A204.1 (cell line): ENCODE measurements at regions not wholly inside any gene's neighbourhood (a gene's known extent, or its start where the extent isn't known, plus 50 kb on each side); places are given as distances from the start of the nearest gene placed in this dataset.

Source experiments
- FAIRE-seq: peaks from 2 replicates; lab custom pipeline; 2012; peaks lifted over from hg19 to GRCh38; lab: Jason Lieb, UNC

DNA sequence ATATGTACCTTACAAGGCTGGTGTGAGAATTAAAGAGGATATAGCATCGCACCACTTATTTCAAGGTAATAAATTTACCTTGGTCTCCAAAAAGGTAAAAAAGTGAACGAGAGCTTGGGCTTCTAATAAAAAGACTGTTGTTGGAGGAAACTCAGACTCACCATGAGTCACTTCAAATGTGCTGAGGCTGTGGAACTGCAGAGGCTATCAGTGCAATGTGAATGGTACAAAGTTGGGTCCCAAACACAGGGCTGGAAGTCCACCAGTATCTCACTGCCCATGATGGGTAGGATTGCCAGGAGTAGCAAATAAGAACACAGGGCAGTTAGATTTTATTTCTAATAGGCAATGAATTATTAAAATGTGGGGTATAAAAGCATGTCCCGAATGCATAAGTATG is 200.6 kb downstream of the MAFB start:
- FAIRE-seq, result no peak

DNA sequence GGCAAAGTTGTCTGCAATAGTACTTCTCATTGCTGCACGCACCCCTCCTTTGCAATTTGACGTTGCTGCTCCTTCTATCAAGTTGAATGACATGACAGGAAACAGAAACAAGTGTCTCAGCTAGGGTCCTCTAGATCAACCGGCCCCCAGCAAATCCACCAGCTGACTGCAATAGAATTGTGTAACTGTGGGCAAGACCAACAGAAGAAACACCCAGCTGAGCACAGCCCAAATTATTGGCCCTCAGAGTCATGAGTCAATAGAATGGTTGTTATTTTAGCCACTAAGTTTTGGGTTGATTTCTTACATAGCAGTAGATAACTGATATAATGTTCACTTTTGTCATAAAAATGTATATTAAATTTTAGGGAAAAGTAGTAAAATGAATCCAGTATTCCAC is 202.7 kb downstream of the MAFB start:
- no peak for FAIRE-seq

DNA sequence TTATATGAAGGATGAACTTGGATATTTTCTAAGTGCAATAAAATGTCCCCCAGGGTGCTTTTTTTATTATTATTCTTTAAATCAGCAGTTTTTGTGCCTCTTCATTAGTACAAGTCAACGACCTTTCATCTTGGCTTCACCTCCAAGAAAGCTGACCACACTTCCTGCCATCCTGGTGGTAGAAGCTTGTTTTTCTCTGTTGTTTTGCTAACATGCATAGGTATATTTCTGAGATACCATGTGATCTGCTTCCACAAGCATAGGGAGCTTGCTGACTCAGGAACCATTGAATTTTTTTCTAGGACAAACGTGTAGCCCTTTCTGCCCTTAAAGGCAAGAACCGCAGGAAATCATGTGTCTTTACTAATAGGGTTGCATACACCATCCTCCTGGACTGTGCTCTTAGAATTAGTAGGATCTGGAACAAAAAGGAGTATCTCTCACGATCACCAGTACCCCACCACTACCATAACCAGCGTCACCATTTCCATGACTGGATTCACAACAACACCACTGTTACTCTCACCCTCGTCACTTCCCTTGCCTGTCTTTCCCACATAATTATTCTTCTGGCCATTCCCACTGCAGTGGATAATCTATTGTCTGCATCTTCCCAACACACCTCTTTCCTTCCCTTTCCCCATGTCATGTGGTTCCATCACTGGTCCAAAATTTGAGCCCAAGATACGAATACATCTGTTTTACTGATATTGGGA is 207.1 kb downstream of the MAFB start:
- no peak for FAIRE-seq

DNA sequence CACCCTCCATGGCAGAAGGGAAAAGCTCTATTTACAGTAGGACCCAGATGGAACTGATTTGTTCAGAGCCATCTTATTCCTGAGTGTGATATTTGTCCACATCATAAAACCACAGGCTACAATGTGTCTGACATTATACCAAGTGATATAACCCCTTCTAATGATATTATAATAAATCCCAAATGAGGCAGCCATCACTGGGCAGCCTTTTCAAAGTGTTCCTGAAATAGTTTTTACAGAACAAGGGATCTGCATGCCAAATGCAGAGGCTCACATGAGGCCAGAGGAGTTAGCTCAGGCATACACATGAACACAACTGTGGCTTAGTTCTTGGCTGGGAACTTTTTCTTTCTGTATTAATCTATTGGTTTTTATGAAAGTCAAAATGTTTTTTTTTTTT is 207.7 kb downstream of the MAFB start:
- no peak for FAIRE-seq

DNA sequence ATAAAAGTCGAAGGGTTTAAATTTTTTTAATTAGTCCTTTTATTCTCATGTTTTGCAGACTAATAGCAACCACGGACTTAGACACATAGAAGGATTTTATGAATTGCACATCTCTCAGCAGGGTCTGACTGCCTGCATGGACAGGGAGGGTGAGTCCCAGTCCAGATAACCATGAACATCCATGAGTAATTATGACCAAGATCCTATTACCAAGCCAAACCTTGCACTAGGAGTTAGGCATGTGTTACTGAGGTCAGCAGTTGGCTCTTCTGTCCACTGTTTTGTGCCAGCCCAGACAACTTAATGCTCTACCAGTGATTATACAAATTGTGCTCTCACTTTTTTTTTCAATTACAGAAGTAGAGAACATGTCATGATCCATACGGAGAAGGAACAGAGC is 211.2 kb downstream of the MAFB start:
- no peak for FAIRE-seq

DNA sequence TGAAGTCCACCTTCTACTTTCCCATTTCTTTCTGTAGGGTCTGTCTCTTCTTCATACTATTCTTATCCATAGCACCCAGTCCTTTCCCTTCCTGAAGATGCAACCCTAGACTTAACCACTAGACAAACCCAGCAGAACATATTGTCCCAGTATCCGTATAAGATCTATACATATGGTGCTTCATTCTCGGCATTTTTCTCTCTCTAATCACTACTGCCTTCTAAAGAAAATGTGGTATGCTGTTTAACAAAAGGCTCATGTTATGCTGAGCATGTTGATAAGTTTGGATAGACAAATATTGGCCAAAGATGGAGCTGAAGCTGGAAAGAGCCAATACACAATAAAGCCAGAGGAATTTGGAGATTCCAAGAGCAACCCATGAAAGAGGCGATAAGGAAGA is 212.6 kb downstream of the MAFB start:
- FAIRE-seq, result no peak

DNA sequence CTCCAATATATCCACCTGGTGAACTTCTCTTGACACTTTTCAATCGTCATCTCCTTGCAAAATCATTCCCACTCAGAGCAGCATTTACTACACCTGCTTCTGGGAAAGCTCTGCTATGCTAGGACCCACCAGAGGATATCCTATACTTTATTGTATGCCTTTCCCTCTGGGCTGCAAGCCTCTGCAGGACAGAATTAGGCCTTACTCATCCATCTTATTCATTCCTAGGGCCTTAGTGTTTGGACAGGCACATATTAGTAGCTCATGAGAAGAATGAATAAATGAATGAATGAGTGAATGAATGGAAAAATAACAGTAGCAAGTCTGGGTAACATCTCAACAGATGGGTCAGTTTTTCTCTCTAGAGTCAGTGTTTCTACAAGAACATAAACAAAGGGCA is 216.1 kb downstream of the MAFB start:
- FAIRE-seq, result no peak

DNA sequence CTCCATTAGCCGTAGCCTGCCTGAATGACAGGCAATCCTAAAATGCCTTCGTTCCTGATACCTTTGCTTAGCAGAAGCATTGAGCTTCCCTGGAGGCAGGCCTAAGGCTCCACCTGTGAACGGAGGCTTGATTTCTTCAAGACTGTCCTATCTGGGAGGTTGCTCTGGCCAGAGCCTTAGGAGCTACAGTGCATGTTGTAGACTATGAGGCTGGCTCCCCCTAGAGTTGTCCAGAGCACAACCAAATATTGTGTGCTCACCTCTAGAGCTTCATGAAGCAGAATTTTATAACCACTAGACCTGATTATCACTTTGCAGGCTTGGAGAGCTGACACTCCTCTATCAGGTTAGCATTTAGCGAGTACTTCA is 217.8 kb downstream of the MAFB start:
- FAIRE-seq, result no peak

DNA sequence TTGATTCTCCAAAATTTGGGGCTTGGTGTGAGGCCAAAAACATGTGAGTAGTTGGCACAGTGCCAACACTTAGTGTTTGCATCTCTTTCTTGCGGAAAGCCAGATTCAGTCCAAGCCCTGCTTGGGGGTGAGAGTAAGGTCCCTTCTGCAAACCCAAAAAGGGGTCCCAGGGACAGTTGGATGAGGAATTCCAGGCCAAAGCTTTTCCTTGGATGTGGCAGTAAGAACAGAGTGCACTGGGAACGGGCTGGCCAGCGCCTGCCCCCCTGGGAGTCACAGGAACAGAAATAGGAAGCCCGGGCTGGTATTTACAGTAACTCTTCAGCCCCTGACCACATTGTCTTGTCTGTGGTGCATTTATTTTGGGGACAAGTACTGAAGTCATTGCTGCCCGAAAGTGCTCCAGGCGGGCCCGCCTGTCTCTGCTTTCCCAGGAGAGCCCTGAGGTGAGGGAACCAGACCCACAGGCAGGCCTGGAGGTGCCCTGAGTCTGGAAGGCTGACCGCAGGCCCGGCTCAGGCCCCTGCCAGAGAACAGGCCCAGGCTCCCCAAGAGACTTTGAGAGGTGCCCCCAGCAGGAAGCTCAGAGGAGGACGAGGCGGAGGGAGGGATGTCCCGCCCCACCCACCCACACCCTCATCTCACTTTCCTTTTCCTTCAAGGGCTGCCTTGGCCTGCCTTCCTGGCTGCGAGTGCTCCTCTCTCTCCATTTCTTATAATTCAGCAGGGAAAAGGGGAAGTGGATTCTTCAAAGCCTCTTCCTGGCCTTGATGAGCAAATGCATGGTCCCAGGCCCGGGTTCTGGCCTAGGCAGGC is 218.4 kb downstream of the MAFB start:
- no peak for FAIRE-seq

DNA sequence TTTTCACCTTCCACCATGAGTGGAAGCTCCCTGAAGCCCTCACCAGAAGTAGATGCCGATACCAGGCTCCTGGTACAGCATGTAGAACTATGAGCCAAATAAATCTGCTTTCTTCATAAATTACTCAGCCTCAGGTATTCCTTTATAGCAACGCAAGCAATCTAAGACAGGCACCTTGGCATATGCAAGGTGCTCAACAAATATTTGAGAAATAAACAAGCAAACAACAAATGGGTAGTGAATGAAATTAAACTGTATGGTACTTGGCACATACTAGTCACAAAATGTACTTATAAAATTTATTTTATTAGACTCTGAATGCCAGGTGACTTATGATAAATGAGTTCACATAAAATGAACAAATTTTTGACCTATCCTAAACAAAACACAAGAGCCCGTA is 220.3 kb downstream of the MAFB start:
- no peak for FAIRE-seq

DNA sequence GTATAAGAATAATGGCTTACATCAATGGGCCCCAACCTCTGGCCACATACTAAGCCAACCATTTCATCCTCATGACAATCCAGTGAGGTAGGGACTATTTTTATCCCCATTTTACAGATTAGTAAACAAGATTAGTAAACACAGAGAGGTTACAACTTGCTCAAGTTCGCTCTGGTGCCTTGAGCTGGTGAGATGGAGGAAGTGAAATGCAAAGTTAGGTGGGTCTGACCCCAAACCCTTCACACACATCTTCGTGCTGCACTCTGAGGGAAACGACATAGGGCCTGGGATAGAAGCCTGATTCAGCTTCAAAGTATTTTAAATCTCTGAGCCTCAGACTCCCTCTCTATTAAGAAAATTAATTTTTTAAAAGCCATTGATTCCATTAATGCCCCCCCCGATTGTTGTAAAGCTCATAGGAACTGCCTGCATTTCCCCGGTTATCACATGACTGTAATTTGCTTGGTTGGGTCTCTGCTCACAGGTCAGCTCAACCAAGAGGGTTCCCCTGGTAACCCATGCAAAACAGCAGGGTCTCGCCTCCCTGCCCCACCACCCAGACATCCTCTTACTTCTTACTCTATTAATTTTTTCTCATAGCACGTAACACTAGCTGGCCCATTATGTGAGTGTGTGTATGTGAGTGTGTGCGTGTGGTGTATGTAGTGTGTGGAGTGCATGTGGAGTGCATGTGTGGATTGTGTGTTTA is 221.2 kb downstream of the MAFB start:
- FAIRE-seq, result no peak

DNA sequence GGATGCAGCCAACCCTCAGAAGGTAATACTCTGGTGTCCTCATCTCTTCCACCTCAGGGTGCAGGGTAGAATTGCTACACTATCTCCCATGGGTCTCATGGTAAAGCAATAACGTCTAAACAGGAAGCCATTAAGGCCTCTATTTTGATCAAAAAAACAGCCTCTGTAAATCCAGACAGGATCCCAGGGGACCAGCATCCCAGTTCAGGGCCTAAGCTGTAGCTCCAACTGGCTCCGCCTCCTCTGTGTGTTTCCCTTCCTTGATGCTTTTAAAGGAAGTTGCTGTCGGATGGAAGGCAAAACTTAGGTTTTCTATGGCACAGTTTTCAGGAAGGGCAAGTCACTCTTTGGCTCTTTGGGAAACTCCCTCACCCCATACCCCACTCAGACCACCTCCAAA is 222.0 kb downstream of the MAFB start:
- no peak for FAIRE-seq

DNA sequence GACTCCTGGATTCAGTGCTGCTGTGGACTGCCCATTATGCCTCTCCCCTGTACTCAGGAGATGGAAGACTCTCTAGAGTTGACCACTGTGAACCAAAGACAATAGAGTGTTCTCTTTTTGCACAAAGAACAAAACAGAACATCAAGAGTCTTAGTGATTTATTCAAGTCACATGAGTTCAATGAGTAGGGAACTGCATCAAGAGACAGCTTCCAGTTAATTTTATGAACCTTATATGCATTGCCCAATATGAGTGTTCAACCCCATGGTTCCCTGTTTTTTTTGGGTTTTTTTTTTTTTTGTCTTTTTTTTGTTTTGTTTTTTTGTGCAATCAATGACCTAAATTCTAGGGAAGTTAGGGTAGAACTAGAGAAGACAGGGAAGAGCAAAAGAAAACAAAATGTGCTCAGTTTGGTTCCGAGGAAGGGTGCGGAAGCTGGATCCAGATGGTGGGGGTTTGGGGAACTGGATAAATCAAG is 224.3 kb downstream of the MAFB start:
- no peak for FAIRE-seq

DNA sequence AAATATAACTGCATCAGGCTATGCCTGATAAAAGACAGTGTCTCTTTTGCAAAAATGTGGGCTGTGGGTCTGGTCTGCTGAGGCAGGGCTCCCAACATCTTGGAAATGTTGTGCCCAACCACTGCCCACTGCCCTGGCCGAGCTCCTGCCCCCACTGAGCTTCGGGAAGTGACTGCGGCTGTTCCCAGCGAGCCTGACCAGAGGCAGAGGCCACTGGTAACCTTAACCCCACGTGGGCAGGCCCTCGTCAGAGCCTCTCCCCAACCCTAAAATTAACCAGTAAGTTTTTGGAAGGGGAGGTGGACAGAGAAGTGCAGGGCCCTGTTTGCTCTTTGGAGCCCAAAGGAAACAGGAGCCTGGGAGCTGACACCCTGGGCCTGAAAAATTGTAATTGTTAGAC is 225.9 kb downstream of the MAFB start:
- FAIRE-seq, result no peak

DNA sequence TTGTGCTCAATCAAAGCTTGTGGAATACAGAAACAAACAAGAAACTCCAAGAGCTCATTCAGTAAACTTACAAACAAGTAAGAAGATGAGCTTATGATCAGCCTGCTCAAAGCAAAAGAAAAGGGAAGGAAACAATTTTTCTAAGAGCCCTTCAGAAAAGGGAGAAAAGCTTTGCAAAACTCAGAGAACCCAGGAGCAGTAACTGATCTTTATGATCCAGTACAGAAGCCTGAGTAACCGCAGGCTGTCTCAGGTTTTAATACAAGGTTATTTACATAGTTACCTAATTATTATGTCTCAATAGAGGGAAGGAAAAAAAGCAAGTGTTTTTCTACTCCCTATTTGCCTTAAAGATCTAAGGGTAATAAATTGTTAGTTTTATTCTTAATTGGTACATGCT is 226.5 kb downstream of the MAFB start:
- FAIRE-seq, result no peak

DNA sequence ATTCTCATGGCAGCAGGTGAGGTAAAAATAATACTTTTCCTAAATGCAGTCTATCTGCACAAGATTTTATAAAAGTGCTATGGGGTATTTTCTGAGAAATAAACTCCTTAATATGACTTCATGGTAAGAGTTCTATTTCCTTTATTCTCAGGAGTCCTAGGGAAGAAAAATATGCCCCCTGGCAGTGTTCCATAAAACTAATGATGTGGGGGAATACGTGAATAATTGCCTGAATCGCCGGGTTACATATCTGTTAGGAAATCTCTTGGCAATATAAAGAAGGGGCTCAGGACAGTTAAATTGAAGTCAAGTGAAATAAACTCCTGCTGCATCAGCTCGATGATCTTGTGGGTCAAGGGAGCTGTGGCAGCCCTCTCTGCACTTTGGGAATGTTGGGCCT is 229.7 kb downstream of the MAFB start:
- no peak for FAIRE-seq

DNA sequence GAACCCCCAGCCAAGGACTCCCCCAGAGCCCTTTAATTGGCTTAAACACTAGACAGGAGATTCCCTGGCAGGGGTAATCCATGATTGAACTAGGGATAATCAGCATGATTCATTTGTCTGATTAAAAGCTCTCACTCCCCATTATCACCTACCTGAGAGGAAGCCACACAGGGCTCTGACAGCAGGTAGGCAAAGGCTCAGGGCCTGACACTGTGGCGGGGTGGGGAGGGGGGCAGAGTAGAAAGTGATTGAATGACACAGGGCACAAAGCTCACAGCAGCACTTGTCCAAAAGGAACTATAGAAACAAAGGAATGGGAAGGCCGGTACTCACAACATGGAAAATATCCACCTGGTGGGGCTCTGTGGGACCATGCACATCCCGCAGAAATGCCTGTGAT is 231.6 kb downstream of the MAFB start:
- FAIRE-seq, result no peak

DNA sequence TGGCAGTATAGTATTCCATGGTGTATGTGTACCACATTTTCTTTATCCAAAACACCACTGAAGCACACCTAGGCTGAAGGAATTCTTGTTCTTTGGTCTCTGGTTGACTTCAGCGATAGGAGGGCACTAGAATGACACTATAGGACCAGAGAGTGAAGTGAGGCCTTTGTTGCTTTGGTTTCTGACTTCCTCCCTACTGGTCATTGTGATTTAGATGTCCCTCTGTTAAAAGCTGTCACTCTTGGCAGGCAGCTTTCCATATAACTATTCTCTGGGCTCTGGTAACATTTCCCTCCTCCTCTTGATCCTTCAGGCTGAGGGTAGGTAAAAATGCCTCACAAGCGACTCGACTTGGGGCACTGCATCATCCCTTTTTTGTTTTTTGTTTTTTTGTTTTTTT is 236.3 kb downstream of the MAFB start:
- FAIRE-seq, result no peak

DNA sequence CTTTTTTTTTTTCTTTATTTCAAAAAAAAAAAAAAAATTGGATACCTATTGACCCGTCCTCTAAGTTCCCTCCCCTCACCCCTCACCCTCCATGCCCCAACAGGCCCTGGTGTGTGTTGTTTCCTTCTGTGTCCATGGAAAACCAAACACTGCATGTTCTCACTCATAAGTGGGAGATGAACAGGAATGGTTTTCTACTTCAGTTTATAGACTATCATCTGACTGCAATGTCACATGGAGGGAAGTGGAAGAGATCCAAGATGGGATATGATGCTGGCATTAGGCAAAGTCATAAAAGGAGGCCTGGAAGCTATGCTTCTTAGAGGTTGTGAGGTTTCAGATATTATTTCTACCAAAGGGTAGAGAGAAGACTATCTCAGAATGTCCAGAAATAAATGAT is 237.5 kb downstream of the MAFB start:
- FAIRE-seq, result no peak

DNA sequence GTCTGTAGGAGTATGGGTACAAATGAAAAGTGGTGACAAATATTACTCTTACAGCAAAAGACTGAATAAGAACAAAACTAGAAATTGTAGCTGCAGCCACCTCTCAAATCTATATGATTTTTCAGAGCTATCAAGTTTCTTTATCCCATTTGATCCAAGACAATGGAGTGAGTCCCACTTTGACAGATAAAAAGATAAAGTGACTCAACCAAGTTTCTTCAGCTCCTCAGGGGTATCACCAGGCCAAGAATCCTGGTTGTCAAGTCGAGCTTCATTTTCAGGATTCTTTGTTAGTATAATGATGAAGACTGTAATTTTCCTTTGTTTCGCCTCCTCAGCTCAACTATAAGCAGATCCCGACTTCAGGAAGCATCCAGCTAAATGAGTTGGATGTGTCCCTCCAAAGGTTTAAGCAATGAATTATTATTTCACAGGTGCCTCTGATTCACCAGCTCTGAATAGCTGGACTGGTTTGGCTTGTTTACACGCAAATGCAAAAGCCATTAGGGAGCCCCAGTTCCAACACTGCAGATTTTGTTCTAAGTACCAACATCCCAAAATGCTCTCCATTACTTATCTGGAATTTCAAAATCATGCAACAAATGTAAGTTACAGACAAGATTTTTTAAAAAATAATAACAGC is 238.9 kb downstream of the MAFB start:
- FAIRE-seq, result no peak

DNA sequence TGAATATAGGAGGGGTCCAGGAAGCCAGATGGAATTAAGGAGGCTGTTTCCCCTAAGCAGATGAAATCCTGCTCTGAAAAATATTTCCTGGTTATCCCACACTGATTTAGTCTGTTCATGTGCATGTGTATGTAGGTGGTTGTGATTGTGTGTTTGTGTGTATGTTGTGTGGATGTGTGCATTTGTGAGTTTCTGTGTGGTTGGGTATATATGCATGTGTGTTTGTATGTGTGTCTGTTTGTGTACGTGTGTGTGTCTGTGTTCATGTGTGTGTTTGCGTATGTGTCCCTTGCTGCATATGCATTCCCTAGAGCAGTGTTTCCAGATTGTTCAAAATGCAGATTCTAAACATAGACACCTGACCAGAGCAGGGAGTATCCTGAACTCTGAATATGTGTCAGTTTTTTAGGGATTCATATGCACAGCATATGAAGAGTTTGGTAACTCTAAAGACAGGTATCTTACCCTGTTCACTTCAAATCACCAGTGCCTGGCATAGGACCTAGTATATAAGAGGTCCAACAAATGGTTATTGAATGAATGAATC is 239.8 kb downstream of the MAFB start:
- no peak for FAIRE-seq

DNA sequence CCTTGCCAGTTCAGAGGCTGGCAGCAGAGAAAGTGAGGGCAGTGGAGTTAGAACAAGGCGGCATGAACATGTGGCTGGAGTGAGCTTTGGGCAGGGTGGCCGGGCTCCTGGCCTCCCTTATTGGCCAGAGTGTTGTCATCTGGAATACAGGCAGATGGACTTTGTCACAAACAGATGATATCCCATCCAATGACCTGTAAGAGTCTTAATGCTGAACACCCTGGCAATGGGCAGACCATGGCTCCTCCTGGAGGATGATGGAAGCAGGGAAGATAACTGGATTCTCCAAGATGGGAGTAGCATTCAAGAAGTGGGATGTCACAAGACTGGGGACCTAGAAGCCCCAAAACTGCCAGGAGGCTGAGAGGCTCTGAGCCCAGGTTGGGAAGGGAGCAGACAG is 242.1 kb downstream of the MAFB start:
- no peak for FAIRE-seq

DNA sequence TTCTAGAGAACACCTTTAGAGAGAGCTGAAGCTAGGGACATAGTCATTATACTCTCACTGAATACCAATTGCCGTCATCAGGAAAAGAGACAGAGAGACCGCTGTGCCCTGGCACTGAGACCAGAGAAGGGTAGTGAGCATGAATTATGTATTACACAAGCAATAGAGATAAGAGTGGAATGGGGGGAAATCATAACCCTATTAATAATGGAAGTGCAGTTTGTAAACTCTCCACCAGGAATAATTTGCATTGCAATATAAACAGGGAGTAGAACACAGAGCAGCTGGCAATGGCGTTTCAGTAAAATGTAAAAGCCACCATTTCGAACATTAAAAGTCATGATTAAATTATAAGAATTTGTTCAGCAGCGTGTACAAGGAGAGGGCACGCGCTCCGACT is 244.5 kb downstream of the MAFB start:
- no peak for FAIRE-seq
